HG03520 (cell line): ENCODE measurements at regions not wholly inside any gene's neighbourhood (a gene's known extent, or its start where the extent isn't known, plus 50 kb on each side); places are given as distances from the start of the nearest gene placed in this dataset.

Experiments used
- ATAC-seq: cut with Tn5 transposase; IDR thresholded peaks from one replicate; pipeline ENCODE4 v1.9.1; 2021; ENCODE audit warnings: mild to moderate bottlenecking, moderate library complexity; ENCODE audit not compliant: unreplicated experiment

- ATAC-seq, result no peak
These were observed 50.6 kb upstream of the IKZF2 start for GRCh38 chr2:213202011-213202410.

- ATAC-seq, result no peak
These were observed 54.5 kb upstream of the IKZF2 start for GRCh38 chr2:213205944-213206343.

GRCh38 chr2:213213186-213213585 lies 61.8 kb upstream of the IKZF2 start:
- ATAC-seq, result no peak

GRCh38 chr2:213214209-213214608 lies 62.8 kb upstream of the IKZF2 start:
- no peak for ATAC-seq

GRCh38 chr2:213216461-213216860 lies 65.0 kb upstream of the IKZF2 start:
- no peak for ATAC-seq

GRCh38 chr2:213219816-213220215 lies 64.4 kb upstream of the SPAG16 start:
- ATAC-seq, result no peak

GRCh38 chr2:213220967-213221603 lies 63.2 kb upstream of the SPAG16 start:
- peak; percentile 58 for ATAC-seq

- no peak for ATAC-seq
These were observed 62.3 kb upstream of the SPAG16 start for GRCh38 chr2:213221957-213222356.

- no peak for ATAC-seq
These were observed 59.9 kb upstream of the SPAG16 start for GRCh38 chr2:213224366-213224765.

GRCh38 chr2:213225866-213226265 lies 58.4 kb upstream of the SPAG16 start:
- ATAC-seq, result no peak

GRCh38 chr2:213227458-213227857 lies 56.8 kb upstream of the SPAG16 start:
- ATAC-seq, result peak; percentile 96

GRCh38 chr2:213228638-213229037 lies 55.6 kb upstream of the SPAG16 start:
- no peak for ATAC-seq

GRCh38 chr2:213229814-213230213 lies 54.5 kb upstream of the SPAG16 start:
- ATAC-seq, result no peak

GRCh38 chr2:213231966-213232365 lies 52.3 kb upstream of the SPAG16 start:
- ATAC-seq, result no peak

- ATAC-seq, result peak; percentile 95
These were observed 51.4 kb upstream of the SPAG16 start for GRCh38 chr2:213232649-213233437.

GRCh38 chr2:213233438-213234330 lies 50.6 kb upstream of the SPAG16 start:
- no peak for ATAC-seq
